ENCODE measurements at regions not wholly inside any gene's neighbourhood (a gene's known extent, or its start where the extent isn't known, plus 50 kb on each side); places are given as distances from the start of the nearest gene placed in this dataset.

DNA sequence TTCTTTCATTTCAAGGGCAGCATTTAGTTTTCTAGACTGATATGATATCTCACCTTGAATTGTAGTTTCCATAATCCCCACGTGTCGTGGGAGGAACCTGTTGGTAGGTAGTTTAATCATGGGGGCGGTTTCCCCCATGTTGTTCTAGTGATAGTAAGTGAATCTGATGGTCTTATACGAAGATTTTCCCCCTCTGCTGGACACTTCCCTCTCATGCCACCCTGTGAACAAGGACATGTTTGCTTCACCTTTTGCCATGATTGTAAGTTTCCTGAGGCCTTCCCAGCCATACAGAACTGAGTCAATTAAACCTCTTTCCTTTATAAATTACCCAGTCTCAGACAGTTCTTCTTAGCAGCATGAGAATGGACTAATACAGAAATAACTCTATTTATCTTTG, 851.1 kb upstream of the FAT3 start:
- TF ChIP-seq, protein P1, sequence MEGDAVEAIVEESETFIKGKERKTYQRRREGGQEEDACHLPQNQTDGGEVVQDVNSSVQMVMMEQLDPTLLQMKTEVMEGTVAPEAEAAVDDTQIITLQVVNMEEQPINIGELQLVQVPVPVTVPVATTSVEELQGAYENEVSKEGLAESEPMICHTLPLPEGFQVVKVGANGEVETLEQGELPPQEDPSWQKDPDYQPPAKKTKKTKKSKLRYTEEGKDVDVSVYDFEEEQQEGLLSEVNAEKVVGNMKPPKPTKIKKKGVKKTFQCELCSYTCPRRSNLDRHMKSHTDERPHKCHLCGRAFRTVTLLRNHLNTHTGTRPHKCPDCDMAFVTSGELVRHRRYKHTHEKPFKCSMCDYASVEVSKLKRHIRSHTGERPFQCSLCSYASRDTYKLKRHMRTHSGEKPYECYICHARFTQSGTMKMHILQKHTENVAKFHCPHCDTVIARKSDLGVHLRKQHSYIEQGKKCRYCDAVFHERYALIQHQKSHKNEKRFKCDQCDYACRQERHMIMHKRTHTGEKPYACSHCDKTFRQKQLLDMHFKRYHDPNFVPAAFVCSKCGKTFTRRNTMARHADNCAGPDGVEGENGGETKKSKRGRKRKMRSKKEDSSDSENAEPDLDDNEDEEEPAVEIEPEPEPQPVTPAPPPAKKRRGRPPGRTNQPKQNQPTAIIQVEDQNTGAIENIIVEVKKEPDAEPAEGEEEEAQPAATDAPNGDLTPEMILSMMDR (IDR thresholded peaks at IDR 0.05; ENCODE audit: low read length): no peak
- TF ChIP-seq EZH2 (optimal IDR thresholded peaks at IDR 0.05; ENCODE audit: low read depth, low read length): no peak
- TF ChIP-seq EZH2phosphoT487 (IDR thresholded peaks at IDR 0.05; ENCODE audit: low read length): no peak
